Glomerular endothelial cell (primary cell): ENCODE measurements at regions not wholly inside any gene's neighbourhood (a gene's known extent, or its start where the extent isn't known, plus 50 kb on each side); places are given as distances from the start of the nearest gene placed in this dataset.
"Not testable (repeated sequence)": the region's sequence is repeated elsewhere in the genome, so short reads cannot be mapped to it uniquely, and the experiment has no call there.

Experiments used
- DNase-seq: peaks from one replicate; pipeline ENCODE4 v3.0.0-alpha.2; 2011; ENCODE audit warnings: low read depth, low spot score; ENCODE audit errors: extremely low read depth

DNA sequence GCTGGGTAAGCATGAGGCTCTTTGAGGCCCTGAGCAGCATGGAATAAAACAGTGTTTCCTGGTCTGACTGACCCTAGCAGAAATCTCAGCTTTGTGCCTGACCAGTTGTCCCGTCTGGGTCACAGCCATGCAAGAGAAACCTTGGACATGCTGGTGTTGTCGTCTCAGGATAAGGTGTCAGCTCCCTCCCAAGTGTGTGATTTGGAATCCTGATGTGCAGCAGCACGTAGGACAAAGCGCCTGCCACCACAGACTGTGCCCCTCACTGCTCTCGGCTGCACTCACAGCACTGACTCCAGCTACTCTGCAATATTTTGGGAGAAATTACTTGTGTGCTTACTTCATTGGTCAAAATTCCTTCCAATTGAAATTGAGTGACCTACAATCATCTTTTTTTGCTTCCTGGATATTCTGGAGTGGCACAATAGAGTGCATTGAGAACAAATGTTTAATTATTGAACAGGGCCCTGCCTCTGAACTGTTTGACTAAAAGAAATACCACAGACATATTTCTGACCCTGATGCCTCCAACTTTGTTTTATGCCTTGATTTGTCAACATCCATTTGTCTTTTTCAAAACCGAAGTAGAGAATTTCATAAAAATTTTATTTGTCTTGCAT, 352.4 kb downstream of the SOCS6 start:
- DNase-seq, result no peak

DNA sequence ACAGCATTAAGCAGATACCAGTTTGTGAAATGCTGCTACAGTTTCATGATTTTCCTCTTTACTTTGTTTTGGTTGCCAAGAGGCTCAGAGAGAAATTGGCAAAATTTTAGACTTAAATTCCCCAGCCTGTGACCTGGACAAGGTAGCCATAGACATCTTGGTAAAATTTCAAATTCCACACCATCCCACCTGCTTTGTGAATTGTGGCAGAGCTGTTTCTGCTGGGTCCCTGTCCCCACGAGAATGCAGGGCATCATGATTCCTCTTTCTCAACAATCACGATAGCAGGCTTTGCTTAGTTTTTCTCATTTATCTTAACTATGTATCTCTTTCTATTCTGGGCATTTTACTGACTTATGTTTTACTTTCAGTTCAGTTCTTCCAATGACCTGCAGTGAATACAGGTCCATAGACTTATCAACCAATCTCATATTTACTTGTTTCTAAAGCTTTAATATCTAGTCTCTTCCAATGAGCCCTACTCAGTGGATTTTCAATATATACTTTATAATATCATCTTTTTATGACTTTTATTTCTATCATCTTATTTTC, 351.6 kb downstream of the SOCS6 start:
- DNase-seq, result no peak

DNA sequence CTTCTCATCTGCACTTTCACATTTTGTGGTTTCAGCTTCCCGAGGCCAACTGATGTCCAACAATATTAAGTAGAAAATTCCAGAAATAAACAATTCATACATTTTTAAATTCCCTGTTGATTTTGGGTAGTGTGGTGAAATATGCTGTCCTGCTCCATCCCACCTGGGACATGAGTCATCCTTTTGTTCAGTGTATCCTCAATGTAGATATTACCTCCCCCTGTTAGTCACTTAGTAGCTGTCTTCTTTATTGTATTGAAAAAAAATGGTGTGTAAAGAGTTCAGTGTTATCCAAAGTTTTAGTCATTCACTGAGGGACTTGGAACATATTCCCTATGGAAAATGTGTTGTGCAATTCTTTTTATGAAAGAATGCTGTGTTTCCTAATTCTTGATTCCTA, 348.1 kb downstream of the SOCS6 start:
- no peak for DNase-seq

DNA sequence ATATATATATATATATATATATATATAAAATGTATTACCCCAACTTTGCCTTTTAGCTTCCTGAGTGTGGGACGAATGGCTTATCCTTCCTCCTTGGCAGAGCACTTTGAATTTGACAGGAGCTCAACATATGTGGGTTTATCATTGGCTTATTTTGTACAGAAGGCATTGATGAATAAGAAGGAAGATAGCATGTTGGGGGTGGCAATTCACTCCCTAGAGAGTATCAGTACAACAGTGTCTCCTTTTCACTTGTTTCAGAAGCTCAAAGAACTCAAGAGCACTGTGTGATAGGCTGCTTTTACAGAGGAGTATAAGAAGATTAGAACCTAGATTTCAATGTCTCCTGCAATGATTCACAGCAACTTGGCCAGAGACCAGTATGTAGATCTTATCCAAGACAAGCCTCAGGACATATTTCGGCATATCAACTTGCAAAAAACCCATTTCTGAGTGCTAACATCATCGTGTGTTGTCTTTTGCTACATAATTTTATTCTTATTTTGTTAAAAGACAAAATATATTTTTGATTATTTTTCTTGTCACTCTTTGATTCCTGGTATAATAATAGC, 345.8 kb downstream of the SOCS6 start:
- no peak for DNase-seq

DNA sequence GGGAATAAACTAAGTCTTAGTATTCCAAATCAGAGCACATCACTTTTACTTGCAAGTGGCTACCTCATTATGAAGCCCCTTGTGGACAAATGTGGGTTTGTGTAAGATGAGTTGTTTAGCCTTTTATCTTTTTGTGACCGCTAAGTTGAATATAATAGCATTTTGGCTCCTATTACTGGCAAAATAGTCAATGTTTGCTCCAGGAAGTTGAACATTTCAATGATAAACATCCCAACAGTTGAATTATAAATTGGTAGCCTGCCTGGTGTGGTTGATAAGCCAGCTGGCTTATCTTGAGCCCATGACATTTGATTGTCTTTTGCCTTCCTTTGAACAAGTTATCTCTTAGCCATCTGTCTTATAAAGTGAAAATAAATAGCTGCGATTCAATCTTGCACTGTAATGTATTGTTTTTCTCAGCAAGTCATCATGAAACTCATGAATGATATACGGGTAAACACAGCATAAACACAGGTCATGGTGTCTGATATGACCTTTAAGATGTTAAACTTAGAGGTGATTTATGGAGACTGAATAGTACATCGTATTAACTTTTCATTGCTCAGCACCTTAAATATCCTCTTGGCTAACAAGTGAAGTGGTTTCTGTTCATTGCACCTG, 338.4 kb downstream of the SOCS6 start:
- DNase-seq, result no peak

DNA sequence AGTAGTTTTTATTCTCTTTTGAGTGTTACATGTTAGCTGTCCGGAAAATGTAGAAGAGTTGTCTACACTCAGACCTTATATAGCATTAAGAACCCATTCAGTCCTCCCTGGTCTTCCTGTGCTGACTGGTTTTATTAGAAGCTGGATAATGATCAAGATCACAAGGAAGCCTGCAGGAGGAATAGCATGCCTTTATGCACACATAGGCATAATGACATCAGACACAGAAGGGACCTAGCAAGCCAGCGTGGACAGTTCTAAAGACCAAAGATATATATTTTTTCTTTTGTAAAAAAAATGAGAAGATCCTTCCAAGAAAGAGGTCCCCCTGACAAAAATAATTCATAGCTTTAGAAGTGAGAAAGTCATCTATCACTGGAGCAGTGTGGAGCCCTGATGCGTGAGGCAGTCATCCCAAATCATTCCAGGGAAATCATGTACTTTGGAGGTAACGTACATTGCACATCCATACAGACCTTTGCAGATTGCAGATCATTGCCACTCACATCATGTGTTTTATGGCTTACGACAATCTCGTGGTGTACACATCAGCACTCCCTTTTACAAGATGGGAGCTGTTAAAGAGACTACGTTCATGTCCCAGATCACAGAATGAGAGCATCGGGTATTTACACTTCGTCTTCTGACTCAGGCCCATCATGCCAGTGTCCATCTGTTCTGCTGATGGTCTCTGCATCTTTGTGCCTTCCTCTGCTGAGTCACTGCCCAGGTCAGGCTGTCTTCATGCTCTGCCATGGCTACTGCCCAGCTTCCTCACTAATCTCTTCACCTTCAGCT, 334.0 kb downstream of the SOCS6 start:
- no peak for DNase-seq

DNA sequence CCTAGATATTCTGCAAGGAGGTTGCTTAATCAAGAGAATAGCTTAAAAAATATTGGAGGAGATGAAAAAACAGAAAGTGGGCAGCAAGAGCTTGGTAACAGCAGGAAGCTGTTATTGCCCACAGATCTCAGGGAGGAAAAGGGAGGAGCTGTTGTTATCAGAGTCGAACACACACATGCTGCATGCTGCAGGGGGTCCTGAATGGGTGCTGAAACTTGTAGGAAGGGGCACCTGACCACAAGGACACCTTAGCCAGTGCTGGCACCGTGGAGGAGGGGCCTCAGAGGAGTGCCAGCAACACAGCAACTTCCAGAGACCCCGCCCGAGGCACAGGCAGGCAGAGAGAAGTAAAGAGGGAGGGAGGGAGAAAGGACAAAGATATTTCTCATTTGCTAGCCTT, 332.9 kb downstream of the SOCS6 start:
- no peak for DNase-seq

DNA sequence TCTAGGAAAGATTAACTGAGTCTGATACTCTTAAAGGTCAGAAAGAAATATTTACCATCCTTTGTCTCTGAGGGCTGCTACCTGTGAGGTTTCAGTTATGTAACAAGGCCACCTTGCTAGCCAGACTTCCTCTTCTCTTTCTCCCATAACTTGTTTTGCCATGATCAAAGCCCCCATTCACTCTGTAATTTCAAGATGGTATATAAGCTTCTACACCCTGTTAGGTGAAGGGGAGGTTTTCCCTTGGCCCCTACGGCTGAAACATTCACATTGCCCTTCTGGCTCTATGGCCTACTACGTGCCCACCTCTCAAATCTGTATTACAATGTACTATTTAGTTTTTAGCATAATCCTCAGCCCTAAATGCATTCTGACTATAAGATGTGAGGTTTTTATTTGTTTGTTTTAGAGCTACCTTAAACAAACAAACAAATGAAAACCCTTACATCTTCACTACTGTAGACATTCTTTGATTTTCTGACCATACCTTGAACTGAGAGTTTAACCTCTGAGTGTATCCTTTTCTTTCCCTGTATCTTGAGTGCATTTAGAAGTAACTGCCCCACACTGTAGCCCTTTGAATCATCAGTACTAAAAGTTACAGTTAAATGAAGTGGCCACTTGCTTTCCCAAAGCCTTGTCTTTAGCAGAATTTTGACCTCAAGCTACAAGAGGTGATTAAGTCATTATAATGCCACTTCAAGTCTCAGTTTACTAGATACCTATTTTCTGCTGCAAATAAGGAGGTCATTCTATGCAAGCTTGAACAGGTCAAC, 332.2 kb downstream of the SOCS6 start:
- DNase-seq, result no peak

DNA sequence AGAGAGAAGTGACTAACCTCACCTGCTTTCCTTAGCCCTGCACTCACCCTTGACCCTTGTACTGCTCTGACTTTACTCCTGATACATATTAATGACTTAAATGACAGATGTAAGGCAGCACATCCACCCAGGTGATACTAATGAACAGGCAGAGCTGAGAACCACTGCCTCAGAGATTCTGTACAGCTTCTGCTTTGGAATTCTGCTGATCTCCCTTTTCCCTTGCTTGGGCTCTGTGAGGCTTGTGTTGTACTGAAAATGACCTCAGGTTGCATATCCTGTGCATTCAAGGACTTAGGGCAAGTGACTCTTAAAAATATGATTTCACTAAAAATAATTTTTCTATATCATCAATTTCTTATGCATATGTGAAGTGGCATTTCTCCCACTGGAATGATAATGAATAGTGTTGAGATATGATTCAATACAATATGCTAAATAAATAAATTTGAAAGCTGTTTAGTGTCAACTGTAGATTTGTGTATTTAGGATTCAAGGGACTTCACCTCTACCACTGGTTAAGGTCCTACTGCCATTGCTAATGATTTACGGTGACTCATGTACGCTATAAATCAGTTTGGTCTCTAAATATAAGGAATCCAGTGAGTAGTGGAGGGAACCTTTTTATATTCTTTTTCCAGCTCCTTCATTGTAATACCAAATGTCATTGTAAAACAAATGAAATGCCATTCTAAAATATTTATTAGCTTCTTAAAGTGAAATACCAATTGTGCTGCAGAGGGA, 328.3 kb downstream of the SOCS6 start:
- no peak for DNase-seq

DNA sequence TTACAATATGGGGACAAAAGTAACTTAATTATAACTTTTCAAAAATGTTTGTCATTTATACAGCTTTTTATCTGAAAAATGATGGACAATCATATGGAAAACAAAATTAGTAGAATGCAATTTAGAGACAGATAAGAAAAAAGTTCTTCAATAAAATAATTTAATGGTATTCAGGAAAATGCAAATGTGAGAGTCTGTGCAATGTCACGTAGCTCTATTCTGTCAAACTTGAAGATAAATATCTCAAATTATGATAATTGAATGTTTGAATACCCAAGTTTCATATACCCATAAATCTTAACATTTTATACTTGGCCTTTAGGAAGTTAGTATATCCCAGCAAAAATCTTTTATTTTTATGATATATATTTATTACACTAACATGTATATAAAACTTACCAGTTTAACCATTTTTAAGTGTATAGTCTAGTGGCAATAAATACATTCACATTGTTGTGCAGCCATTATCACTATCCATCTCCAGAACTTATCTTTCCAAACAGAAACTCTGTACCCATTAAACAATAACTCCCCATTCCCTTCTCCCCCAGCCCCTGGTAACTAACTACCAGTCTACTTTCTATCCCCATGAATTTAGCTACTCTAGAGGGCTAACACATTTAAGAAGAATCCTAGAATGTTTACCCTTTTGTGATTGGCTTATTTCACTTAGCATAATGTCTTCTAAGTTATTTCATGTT, 311.5 kb downstream of the SOCS6 start:
- no peak for DNase-seq

DNA sequence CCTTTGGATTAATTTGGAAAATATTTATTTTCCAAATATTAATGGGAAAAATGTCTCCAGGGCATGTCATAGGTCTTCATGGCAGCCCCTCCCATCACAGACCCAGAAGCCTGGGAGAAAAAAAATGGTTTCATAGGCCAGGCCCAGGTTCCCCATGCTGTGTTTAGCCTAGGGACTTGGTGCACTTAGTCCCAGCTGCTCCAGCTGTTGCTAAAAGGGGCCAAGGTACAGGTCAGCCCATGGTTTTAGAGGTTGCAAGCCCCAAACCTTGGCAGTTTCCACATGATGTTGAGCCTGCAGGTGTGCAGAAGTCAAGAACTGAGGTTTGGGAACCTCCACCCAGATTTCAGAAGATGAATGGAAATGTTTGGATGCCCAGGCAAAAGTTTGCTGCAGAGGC, 309.6 kb downstream of the SOCS6 start:
- no peak for DNase-seq

DNA sequence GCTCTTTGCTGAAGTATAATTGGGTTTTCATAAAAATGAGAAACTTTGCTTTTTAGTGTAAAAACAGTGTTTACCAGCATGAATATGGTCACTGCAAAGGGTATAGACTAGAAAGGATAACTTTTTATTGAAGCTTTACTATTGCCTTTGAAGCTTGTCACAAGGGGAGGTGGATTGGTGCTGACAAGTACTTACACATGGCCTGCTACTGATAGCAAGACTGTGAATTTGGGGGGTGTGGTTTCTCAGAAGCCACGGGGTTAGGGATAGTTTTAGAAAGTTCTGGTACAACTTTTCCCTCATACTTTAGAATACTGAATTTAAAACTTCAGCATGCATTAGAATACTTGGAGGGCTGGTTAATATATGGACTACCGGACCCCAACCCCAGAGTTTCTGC, 294.1 kb downstream of the SOCS6 start:
- DNase-seq, result no peak

DNA sequence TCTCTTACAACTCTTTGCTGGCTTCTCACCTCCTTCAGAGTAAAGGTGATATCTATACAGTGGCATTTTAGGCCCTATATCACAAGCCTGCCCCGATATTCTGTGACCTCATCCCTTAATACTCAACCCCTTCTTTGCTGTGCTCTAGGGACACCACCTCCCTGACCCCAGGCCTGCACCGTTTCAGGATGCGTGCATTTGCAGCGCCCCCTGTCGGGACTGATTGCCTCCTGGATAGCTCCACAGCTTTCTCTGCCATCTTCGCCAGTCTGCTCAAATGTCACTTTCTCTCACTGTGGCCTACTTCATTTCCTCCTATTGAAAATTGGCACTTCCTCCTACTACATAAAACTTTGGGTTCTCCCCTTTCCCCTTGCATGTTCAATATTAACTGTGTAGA, 289.6 kb downstream of the SOCS6 start:
- DNase-seq, result no peak

DNA sequence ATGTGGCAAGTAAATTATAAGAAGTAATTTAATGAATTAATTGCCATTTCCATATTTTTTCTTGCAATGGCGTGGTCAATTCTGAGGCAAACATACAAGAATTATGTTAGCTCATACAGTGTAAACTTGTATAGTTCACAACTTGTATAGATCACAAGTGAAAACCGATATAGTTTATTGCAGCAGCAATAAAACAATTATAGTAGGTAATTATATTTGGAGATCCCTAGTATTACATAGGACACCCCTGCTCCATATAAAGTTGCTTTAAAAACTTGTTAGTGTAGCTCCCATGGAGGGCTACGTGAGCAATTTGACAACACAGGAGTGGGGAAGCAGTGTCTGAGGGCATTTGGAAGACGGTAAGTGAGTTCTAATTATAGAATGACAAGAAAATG, 288.2 kb downstream of the SOCS6 start:
- no peak for DNase-seq

DNA sequence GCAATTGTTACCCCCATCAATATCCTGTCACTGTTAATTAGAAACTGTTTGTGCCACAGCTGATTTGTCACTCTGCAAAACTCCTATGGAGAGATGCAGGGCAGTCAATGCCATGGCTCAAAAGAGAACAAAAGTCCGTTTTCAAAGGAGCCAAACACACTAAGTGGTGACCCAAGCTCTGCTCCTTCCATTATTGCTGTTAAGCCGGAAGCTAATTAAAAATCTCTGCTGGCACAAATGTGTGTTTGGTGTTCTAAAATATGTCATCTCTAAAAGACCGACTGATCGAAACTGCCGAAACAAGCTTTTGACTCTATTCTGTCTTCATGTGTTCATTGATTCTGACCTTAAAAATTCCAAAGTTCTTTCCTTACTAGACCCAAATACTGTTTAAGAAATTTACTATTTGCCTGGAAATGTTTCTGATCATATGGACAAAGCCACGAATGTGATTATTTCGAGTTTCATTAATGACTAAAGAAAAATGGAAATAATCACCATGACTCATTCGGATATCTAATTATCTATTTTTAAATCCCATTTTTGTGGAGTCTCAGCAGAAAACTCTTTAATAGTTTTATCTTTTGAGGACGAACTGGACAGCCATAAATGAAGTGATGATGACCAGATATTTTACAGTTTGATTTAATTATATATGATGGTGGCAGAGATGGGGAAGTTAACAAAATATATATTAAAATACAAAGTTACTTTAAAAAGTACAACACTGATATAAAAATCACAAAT, 287.6 kb downstream of the SOCS6 start:
- DNase-seq, result no peak

DNA sequence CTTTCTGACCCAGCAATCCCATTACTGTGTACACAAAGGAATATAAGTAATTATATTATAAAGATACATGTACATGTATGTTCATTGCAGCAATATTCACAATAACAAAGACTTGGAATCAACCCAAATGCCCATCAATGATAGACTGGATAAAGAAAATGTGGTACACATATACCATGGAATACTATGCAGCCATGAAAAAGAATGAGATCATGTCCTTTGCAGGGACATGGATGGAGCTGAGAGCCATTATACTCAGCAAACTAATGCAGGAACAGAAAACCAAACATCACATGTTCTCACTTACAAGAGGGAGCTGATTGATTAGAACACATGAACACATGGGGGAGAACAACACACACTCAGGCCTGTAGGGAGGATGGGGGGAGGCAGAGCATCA, 286.1 kb downstream of the SOCS6 start:
- not testable (repeated sequence) for DNase-seq

DNA sequence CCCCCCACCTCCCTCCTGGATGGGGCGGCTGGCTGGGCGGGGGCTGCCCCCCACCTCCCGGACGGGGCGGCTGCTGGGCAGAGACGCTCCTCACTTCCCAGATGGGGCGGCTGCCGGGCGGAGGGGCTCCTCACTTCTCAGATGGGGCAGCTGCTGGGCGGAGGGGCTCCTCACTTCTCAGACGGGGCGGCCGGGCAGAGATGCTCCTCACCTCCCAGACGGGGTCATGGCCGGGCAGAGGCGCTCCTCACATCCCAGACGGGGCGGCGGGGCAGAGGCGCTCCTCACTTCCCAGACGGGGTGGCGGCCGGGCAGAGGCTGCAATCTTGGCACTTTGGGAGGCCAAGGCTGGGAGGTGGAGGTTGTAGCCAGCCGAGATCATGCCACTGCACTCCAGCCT, 280.8 kb downstream of the SOCS6 start:
- not testable (repeated sequence) for DNase-seq

DNA sequence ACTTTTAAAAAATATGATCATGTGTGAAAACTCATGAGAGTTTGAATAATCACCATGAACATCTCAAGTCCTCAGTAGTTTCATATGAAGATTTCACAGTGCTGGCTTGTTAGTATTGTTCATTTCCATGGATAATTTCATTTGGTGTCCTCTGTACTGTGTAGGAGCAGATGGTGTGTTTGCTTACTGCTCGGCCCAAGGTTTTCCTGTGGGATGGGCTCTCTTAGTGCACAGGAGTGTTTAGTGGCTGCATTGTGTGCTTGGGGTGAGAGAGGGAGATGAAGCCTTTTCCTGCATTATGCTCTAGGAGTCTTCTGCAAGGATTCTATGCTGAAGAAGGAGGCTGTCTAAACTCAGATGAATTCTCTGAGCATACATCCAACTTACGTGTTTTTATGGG, 270.6 kb downstream of the SOCS6 start:
- DNase-seq, result no peak

DNA sequence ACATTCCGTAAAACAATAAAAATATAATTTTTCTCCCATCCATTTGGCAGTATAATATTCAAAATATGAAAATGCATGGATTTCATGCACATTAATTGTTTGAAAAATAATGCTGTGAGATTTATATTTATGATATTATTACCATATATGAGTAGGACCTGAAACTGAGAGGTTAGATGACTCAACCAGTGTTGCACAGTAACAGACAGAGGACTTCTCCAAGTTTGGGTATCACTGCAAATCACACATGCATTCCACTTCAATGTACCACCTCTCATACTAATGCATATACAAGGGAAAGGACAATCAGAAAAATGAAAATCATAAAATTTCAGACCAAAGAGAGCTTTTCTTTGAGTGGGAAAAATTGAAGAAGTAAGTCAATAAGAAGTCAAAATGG, 269.5 kb downstream of the SOCS6 start:
- DNase-seq, result no peak
